Kidney (tissue), 13 donors: ENCODE measurements at regions not wholly inside any gene's neighbourhood (a gene's known extent, or its start where the extent isn't known, plus 50 kb on each side); places are given as distances from the start of the nearest gene placed in this dataset.

ENCODE experiments used
- DNase-seq, 5 donors: peaks; one replicate each; pipeline ENCODE4 v3.0.0-alpha.2; 2013 to 2020
- FAIRE-seq: peaks from 2 replicates; lab custom pipeline; 2012; peaks lifted over from hg19 to GRCh38; lab: Jason Lieb, UNC
- H3K27ac ChIP-seq, 2 donors: one replicate each; pipeline ENCODE4 v1.7.0; 2013; ENCODE audit warnings: low read depth in 2 of 2, low read length in 2 of 2, inconsistent platforms in 1 of 2
- H3K27me3 ChIP-seq: one replicate; pipeline ENCODE4 v1.7.1; 2013; ENCODE audit warnings: low read length, inconsistent platforms; ENCODE audit not compliant: control insufficient read depth, insufficient read depth
- H3K36me3 ChIP-seq, 3 donors: one replicate each; pipeline versions ENCODE4 v1.7.0 to v1.7.1; 2013; ENCODE audit warnings: low read length in 3 of 3, control low read depth in 1 of 3, inconsistent platforms in 1 of 3; ENCODE audit not compliant: insufficient read depth in 3 of 3, control insufficient read depth in 2 of 3
- H3K4me1 ChIP-seq, 3 donors: one replicate each; pipeline versions ENCODE4 v1.7.0 to v1.7.1; 2013; ENCODE audit warnings: low read length in 3 of 3, inconsistent platforms in 1 of 3, low read depth in 1 of 3; ENCODE audit not compliant: control insufficient read depth in 2 of 3, insufficient read depth in 2 of 3
- H3K4me3 ChIP-seq, 3 donors: one replicate each; pipeline versions ENCODE4 v1.7.0 to v1.8.1; 2013; ENCODE audit warnings: low read length in 3 of 3, control low read depth in 1 of 3, inconsistent platforms in 1 of 3
- H3K9ac ChIP-seq, 3 donors: one replicate each; pipeline versions ENCODE4 v1.7.0 to v1.7.1; 2013; ENCODE audit warnings: low read length in 3 of 3, control low read depth in 1 of 3, inconsistent platforms in 1 of 3
- H3K9me3 ChIP-seq, 3 donors: one replicate each; pipeline versions ENCODE4 v1.7.0 to v1.7.1; 2013; ENCODE audit warnings: low read length in 3 of 3, control low read depth in 1 of 3, inconsistent platforms in 1 of 3; ENCODE audit not compliant: control insufficient read depth in 2 of 3, insufficient read depth in 1 of 3
- intact Hi-C: fragments of 100-400 bp; cut with DNase I; formaldehyde crosslinking; loops from one replicate; pipeline ENCODE4 v1.11.1; 2022
- TF ChIP-seq, protein P1 (sequence below): IDR thresholded peaks from 3 replicates; pipeline ENCODE4 v1.5.1; 2012; ENCODE audit warnings: mild to moderate bottlenecking, moderate library complexity, borderline replicate concordance; ENCODE audit not compliant: insufficient read depth; ENCODE audit errors: extremely low read depth
- donor health status: control.
- donor health status: control.
- donor health status: control.
- donor health status: control.
- donor health status: control.
- donor health status: DM: yes; HTN: yes; CAD: no.
- donor health status: Normal renal cell carcinoma (clear cell type).

DNA sequence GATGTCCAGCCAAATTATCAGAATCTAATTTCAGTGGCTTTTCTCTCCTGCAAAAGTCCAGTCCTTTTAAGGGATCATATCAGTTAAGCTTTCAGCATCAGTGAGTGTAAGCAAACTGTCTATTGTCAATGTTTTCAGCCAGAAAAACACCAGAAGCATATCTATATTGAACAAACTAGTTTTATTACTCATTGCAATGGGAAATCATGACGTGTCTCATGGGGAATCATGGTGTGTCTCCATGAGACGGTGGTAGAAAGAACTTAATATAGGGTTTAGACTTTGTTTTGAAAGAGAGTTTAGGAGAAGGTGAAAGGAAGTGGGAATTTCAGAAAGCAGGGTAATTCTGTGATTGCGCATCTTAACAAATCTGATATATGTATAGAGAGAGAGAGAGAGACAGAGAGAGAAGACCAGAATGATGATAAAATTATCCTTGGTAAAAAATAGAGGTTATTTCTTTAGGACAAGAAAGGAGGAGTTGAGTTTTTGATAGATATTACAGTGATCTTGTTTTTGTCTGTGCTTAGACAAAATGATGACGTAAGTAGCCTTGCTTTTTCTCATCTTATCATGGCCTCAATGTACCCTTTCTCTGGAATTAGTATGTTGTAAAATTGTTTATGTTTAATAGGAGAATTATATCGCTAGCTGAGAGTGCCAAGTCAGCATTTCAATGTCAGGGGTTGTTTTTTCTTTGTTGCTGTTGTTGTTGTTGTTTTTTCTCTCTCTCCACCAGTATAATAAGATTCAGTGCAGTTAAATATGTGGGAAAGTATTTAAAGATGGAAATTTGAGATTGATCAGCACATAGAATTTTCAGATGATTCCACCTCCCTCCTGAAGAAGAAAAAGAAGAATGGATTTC is 129.9 kb upstream of the OSTN start:
- intact Hi-C loops = no loop called here
- H3K4me1 ChIP-seq = no peaks in the 10 kb centered on the region

DNA sequence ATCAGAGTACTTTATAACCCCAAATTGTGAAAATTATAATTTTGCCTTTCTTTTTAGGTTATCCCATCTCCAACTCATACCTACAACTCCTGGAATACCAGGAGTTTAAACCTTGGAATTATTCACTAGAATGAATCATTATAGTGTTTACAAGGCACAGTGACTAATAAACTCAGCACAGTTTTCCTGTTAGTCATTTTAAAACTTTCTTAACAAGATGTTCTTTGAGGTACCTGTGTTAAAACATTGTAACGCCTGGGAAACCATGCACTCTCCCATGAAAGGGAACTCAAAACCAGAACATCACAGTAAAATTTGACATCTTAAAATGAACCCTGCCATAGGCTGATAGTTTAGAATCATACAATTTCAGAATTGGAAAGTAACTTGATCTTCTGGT is 132.4 kb upstream of the OSTN start:
- TF ChIP-seq, protein P1, sequence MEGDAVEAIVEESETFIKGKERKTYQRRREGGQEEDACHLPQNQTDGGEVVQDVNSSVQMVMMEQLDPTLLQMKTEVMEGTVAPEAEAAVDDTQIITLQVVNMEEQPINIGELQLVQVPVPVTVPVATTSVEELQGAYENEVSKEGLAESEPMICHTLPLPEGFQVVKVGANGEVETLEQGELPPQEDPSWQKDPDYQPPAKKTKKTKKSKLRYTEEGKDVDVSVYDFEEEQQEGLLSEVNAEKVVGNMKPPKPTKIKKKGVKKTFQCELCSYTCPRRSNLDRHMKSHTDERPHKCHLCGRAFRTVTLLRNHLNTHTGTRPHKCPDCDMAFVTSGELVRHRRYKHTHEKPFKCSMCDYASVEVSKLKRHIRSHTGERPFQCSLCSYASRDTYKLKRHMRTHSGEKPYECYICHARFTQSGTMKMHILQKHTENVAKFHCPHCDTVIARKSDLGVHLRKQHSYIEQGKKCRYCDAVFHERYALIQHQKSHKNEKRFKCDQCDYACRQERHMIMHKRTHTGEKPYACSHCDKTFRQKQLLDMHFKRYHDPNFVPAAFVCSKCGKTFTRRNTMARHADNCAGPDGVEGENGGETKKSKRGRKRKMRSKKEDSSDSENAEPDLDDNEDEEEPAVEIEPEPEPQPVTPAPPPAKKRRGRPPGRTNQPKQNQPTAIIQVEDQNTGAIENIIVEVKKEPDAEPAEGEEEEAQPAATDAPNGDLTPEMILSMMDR = no peak
- no peaks in the 10 kb centered on the region for H3K4me1 ChIP-seq
- intact Hi-C loops = no loop called here
- no peaks in the 10 kb centered on the region for H3K9me3 ChIP-seq
- DNase-seq (no peak), FAIRE-seq (no peak)
- H3K27me3 ChIP-seq = no peaks in the 10 kb centered on the region
- H3K4me3 ChIP-seq = no peak overlapping the region
- no peak overlapping the region for H3K27ac ChIP-seq
- H3K36me3 ChIP-seq = no peaks in the 10 kb centered on the region
- H3K9ac ChIP-seq = no peak overlapping the region

More for the DNA sequence above, 129.9 kb upstream of the OSTN start:
- Histone ChIP-seq H3K9ac (no peak overlapping the region), H3K27ac (no peak overlapping the region), H3K9me3 (no peaks in the 10 kb centered on the region), H3K27me3 (no peaks in the 10 kb centered on the region), H3K36me3 (no peaks in the 10 kb centered on the region), H3K4me3 (no peak overlapping the region)
- TF ChIP-seq, protein P1 = no peak
- FAIRE-seq (no peak), DNase-seq (no peak)

DNA sequence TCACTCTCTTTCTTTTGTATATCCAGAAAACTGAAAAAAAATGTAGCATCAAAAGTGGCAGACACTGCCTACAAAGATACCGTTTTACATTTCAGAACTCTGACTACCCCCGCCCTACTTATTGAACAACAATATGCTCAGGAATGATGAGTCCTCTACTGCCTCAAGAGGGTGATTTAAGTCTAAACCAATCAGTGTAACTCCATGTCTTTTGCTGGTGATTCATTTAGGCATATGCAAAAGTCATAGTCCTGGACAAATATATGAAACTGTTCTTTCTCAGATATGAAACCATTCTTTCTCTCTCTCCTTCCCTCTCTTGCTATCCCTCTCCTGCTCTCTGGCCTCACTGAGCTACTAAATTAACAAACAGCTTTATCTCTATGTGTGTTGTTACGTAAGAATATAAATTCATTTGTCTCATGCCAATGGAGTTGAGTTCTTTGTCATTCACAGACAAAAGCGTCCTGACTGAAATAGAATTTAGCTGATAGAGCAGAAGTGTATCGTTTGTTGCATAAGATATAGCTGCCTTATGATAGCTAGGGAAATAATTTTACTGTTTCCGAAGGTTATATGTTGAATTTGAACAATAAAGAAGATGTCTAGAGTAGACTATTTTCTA is 133.7 kb upstream of the OSTN start:
- Histone ChIP-seq H3K27me3 (no peaks in the 10 kb centered on the region), H3K36me3 (no peaks in the 10 kb centered on the region), H3K27ac (no peak overlapping the region), H3K4me1 (no peaks in the 10 kb centered on the region), H3K9ac (no peak overlapping the region), H3K9me3 (no peaks in the 10 kb centered on the region), H3K4me3 (no peak overlapping the region)
- TF ChIP-seq, protein P1 = no peak
- no peak for FAIRE-seq
- intact Hi-C loops = no loop called here
- DNase-seq = no peak
